Mucosa of rectum (tissue), 2 donors: ENCODE measurements at regions not wholly inside any gene's neighbourhood (a gene's known extent, or its start where the extent isn't known, plus 50 kb on each side); places are given as distances from the start of the nearest gene placed in this dataset.

Experiments
- H3K27ac ChIP-seq, 2 donors: one replicate each; pipeline ENCODE4 v1.7.0; 2013; ENCODE audit warnings: inconsistent platforms in 2 of 2, low read depth in 2 of 2, low read length in 2 of 2
- H3K27me3 ChIP-seq, 2 donors: one replicate each; pipeline ENCODE4 v1.7.0; 2013; ENCODE audit warnings: low read length in 2 of 2; ENCODE audit not compliant: control insufficient read depth in 2 of 2, insufficient read depth in 2 of 2
- H3K36me3 ChIP-seq, 2 donors: one replicate each; pipeline ENCODE4 v1.7.0; 2013; ENCODE audit warnings: low read length in 2 of 2; ENCODE audit not compliant: control insufficient read depth in 2 of 2, insufficient read depth in 2 of 2
- H3K4me1 ChIP-seq, 2 donors: one replicate each; pipeline ENCODE4 v1.7.0; 2013; ENCODE audit warnings: low read length in 2 of 2, mild to moderate bottlenecking in 1 of 2; ENCODE audit not compliant: control insufficient read depth in 2 of 2, insufficient read depth in 2 of 2
- H3K4me3 ChIP-seq, 2 donors: one replicate each; pipeline ENCODE4 v1.7.0; 2013; ENCODE audit warnings: low read length in 2 of 2
- H3K9ac ChIP-seq, 2 donors: one replicate each; pipeline ENCODE4 v1.7.0; 2013; ENCODE audit warnings: low read length in 2 of 2, low read depth in 1 of 2, mild to moderate bottlenecking in 1 of 2
- H3K9me3 ChIP-seq, 2 donors: one replicate each; pipeline ENCODE4 v1.7.0; 2013; ENCODE audit warnings: low read length in 2 of 2; ENCODE audit not compliant: control insufficient read depth in 2 of 2
- donor health status: healthy.
- donor health status: Normal muscosa, but diverticular disease.

DNA sequence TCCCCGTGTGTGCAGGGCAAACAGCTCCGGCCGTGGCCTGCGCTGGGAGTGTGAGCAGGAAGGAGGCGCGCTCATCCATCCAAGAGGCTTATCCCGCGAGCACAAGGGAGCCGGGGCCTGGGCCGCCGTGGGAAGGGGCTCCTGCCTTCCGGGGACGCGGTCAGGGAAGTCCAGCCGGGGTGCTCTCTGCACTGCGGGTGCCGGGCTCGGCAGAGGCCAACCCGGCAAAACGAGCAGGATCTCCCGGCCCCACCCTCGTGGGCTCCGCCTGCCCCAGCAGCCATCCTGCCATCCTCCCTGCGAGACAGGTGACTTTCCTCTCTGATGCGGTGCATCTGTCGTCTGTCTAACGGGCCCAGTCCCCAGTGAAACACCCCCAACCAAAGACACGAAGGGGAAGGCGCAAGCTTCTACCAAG is 244.2 kb downstream of the AUH start:
- Histone ChIP-seq H3K4me1 (peaks cover 12% of the 10 kb centered on the region in 2 donors), H3K27ac (no peak overlapping the region), H3K27me3 (peaks cover 3 to 4% of the 10 kb centered on the region in 2 donors), H3K36me3 (no peaks in the 10 kb centered on the region), H3K9me3 (no peaks in the 10 kb centered on the region), H3K4me3 (peak overlapping the region in 1 of 2 donors; percentile 58), H3K9ac (peak overlapping the region in 1 of 2 donors; percentile 74)

DNA sequence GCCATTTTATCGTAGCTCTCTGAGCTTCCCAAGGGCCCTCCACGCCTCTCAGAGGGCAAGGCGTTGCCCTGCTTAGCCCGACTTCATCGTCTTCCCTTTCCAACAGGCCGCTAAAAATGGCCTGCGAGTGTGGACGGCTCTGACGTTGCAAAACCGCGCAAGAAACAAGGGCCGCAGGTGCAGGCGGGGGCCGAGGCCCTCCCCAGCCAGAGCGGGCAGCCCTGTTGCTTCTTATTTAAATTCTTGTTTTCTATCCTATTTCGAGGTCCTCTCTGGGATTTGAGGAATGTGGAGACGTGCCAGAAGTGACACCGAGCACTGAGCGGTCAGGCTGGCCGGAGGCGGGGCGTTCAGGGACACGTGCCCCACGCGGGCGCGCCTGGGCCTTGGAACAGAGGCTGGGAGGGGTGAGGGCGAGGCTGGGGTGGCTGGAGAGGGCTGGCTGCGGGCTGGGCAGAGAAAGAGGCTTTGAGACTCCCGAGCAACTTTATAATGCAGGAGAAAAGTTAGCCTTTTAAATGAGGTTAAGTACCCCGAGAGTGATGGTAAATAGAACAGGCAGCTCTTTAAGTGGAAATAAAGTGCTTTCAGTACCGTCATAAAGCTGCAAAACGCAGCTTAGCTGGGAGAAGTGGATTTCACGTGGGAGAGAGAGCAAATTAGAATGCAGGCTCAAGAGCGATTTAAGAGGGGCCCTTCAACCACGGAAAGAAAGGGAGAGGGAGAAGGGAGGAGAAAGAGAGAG is 243.6 kb downstream of the AUH start:
- Histone ChIP-seq H3K4me1 (peaks cover 12% of the 10 kb centered on the region in 2 donors), H3K36me3 (no peaks in the 10 kb centered on the region), H3K27ac (peak overlapping the region in 1 of 2 donors; percentile 54), H3K9me3 (no peaks in the 10 kb centered on the region), H3K4me3 (peak overlapping the region; percentile 58 to 68), H3K27me3 (peaks cover 3 to 4% of the 10 kb centered on the region in 2 donors), H3K9ac (peak overlapping the region in 1 of 2 donors; percentile 74)

DNA sequence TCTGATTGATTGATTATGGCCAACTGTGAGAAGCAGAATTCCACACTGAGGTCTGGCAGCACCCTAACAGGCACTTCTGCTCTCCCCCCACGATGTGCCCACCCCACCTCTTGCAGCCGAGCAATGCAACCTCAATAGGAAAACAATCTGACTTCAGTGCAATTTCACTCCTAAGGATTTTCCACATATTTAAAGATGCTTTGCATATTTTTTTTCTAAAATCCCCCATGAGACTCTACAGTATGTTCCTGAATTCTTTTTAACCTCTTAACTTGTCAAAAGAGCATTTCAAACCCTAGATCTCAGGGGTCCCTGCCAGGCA is 243.1 kb downstream of the AUH start:
- Histone ChIP-seq H3K4me3 (peak overlapping the region; percentile 58 to 68), H3K27ac (peak overlapping the region in 1 of 2 donors; percentile 54), H3K27me3 (peaks cover 3 to 4% of the 10 kb centered on the region in 2 donors), H3K9ac (peak overlapping the region in 1 of 2 donors; percentile 74), H3K4me1 (peaks cover 12% of the 10 kb centered on the region in 2 donors), H3K9me3 (no peaks in the 10 kb centered on the region), H3K36me3 (no peaks in the 10 kb centered on the region)

DNA sequence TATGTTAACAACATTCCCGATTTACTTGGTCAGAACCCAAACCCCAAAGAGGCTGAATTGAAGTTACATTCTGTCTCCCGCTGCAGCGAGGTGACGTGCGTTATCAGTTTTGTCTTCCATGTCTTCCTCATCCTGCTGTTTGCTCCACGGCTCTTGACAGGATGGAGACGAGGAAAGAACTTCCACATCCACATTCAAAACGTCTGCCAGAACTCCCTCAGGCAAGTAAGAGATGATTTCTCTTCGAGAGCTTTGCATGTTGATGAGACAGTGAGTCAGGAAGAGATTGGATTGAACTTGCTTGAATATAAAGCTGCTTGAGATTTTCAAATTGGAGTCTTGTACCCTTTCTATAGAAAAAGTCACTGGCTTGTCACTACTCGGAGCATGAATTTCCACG is 242.6 kb downstream of the AUH start:
- Histone ChIP-seq H3K36me3 (no peaks in the 10 kb centered on the region), H3K4me1 (peaks cover 12% of the 10 kb centered on the region in 2 donors), H3K27ac (no peak overlapping the region), H3K4me3 (peak overlapping the region in 1 of 2 donors; percentile 37), H3K9me3 (no peaks in the 10 kb centered on the region), H3K27me3 (peaks cover 3 to 4% of the 10 kb centered on the region in 2 donors), H3K9ac (no peak overlapping the region)

DNA sequence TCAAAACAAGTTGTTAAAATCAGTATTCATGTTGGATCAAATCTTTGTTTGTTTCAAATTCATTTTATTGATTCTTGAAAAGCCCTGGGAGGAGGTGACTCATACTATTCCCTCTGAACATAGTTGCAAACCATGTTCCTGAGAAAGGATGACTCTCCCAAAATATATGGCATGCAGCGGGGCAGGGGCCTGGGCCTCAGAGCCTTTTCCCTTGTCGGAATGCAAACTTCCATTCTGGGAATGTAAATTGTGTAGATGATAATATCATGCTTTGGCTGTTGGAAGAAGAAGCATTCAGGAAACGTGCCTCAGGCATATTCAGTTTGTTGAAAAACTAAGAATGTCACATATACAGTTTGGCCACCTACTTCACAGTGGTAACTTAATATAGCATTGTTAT is 242.0 kb downstream of the AUH start:
- Histone ChIP-seq H3K9ac (no peak overlapping the region), H3K4me3 (no peak overlapping the region), H3K27ac (no peak overlapping the region), H3K36me3 (no peaks in the 10 kb centered on the region), H3K4me1 (peaks cover 12% of the 10 kb centered on the region in 2 donors), H3K27me3 (peaks cover 3 to 4% of the 10 kb centered on the region in 2 donors), H3K9me3 (no peaks in the 10 kb centered on the region)

DNA sequence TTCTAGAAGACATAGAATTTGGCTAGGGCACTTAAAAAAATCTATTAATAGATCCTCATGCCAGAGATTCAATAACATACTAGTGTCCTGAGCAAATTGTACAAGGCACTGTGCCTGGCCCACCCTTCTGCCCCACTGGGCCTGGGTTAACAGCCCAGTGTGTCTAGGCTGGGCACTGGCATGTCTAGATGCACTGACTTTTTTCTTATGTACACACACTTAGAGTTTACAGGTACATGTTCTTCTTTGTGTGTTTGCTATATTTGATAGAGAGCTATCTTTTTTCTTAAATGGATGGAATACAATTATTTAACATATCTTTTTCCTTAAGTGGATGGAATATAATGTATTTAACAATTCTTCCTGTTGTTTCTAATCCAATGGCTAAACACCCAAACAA is 241.5 kb downstream of the AUH start:
- peaks cover 12% of the 10 kb centered on the region in 2 donors for H3K4me1 ChIP-seq
- no peaks in the 10 kb centered on the region for H3K36me3 ChIP-seq
- H3K4me3 ChIP-seq, result no peak overlapping the region
- H3K9me3 ChIP-seq, result no peaks in the 10 kb centered on the region
- no peak overlapping the region for H3K27ac ChIP-seq
- no peak overlapping the region for H3K9ac ChIP-seq
- peaks cover 3 to 4% of the 10 kb centered on the region in 2 donors for H3K27me3 ChIP-seq

DNA sequence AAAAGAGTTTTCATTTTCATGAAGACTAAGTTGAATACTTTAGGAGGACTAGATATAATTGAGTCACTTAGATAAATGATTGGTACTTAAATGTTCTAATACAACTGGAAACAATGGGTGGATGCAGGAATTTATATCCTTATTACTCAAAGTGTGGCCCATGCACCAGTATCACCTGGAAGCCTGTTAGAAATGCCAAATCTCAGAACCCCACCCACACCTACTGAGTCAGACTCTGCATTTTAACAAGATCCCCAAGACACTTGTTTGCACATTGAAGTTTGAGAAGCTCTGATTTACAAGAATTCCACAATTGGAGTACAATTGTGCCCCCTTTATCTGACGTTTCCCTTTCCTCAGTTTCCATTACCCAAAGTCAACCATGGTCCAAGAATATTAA is 239.0 kb downstream of the AUH start:
- no peaks in the 10 kb centered on the region for H3K9me3 ChIP-seq
- H3K4me1 ChIP-seq, result peaks cover 12% of the 10 kb centered on the region in 2 donors
- H3K36me3 ChIP-seq, result no peaks in the 10 kb centered on the region
- peaks cover 0 to 4% of the 10 kb centered on the region in 2 donors for H3K27me3 ChIP-seq
- no peak overlapping the region for H3K4me3 ChIP-seq
- no peak overlapping the region for H3K9ac ChIP-seq
- no peak overlapping the region for H3K27ac ChIP-seq

DNA sequence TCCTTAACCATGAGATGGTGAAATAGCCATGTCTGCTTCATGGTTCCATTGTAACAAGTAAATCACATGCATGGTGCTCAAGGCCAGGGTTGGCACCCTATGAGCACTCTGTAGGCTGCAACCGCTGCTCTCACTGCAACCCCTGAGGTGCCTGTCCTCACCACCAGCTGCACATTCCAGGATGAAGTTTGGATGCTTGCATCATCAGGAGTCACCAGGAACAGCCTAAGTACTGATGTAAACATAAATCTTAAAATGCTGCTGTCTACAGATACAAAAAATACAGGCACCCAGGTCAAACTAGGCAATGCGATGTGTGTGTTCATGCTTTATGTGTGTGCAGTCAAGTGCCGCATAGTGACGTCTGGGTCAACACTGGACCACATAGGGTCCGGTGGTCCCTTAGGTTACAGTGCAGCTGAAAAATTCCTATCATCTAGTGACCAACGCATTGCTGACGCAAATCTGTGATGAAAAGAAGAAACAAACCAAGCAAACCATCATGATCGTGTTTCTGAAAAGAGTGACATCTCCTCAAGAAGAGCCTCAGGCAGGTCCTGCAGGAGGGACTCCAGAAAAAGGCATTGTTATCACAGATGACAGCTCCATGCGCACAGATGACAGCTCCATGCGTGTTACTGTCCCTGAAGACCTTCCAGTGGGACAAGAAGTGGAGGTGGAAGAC is 234.8 kb downstream of the AUH start:
- Histone ChIP-seq H3K9me3 (no peaks in the 10 kb centered on the region), H3K36me3 (no peaks in the 10 kb centered on the region), H3K4me1 (peaks cover 0 to 8% of the 10 kb centered on the region in 2 donors), H3K27ac (no peak overlapping the region), H3K27me3 (no peaks in the 10 kb centered on the region), H3K9ac (no peak overlapping the region), H3K4me3 (no peak overlapping the region)

DNA sequence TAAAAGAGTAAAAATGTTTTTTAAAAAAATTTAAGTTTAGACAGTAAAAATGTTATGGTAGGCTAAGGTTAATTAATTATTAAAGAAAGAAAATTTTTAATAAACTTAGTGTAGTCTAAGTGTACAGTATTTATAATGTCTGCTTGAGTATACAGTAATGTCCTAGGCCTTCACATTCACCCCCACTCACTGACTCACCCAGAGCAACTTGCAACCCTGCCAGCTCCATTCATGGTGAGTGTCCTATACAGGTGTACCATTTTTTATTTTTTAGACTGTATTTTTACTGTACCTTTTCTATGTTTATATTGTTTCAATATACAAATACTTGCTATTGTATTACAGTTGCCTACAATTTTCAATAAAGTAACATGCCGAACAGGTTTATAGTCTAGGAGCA is 234.1 kb downstream of the AUH start:
- H3K9ac ChIP-seq, result no peak overlapping the region
- H3K4me1 ChIP-seq, result peaks cover 0 to 8% of the 10 kb centered on the region in 2 donors
- no peaks in the 10 kb centered on the region for H3K36me3 ChIP-seq
- H3K4me3 ChIP-seq, result no peak overlapping the region
- no peaks in the 10 kb centered on the region for H3K9me3 ChIP-seq
- H3K27me3 ChIP-seq, result no peaks in the 10 kb centered on the region
- H3K27ac ChIP-seq, result no peak overlapping the region

DNA sequence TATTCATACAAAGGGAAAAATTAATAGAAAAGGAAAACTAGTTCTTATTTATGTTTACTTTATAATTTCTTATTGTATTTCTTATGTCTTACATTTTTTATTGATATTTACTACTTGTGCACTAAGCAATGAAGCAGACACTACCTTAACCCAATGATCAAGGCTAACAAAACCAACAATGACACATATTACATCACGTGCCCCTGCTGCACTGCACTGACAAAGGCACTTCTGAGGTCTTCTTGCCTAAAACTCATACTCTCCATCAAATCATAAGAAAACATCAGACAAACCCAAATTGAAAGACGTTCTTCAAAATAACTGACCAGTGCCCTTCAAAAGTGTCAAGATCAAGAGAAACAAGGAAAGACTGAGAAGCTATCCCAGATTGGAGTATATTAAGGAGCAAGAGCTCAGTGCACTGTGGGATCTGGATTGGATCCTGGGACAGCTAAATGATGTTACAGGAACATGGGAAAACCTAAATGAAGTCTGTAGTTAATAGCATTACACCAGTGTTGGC is 230.9 kb downstream of the AUH start:
- no peaks in the 10 kb centered on the region for H3K9me3 ChIP-seq
- peak overlapping the region in 1 of 2 donors; percentile 72 for H3K27ac ChIP-seq
- H3K4me1 ChIP-seq, result peaks cover 0 to 8% of the 10 kb centered on the region in 2 donors
- H3K4me3 ChIP-seq, result no peak overlapping the region
- no peaks in the 10 kb centered on the region for H3K27me3 ChIP-seq
- no peaks in the 10 kb centered on the region for H3K36me3 ChIP-seq
- H3K9ac ChIP-seq, result peak overlapping the region in 1 of 2 donors; percentile 20
